ENCODE measurements at regions not wholly inside any gene's neighbourhood (a gene's known extent, or its start where the extent isn't known, plus 50 kb on each side); places are given as distances from the start of the nearest gene placed in this dataset.
"Not testable (repeated sequence)": the region's sequence is repeated elsewhere in the genome, so short reads cannot be mapped to it uniquely, and the experiment has no call there.

DNA sequence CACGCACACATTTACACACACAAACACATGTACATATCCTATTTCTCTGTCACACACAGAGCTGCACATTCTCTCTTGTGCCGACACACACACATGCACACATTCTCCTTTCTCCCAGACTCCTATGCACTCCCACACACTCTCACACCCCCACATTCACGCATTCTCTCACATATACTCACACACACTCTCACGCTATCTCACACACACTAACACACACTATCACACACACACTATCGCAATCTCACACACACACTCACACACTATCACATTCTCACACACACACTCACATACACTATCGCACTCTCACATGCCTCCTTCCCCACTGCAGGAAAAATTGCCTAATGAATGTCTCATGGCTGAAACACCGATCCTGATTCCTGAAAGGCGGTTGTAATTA is 450.7 kb downstream of the AACS start:
- no peak for DNase-seq

GRCh38 chr12:125518074-125518473 is 452.8 kb downstream of the AACS start:
- DNase-seq: no peak

GRCh38 chr12:125519026-125519651 is 453.9 kb downstream of the AACS start:
- no peak for DNase-seq

GRCh38 chr12:125525879-125526278 is 460.6 kb downstream of the AACS start:
- DNase-seq: no peak

DNA sequence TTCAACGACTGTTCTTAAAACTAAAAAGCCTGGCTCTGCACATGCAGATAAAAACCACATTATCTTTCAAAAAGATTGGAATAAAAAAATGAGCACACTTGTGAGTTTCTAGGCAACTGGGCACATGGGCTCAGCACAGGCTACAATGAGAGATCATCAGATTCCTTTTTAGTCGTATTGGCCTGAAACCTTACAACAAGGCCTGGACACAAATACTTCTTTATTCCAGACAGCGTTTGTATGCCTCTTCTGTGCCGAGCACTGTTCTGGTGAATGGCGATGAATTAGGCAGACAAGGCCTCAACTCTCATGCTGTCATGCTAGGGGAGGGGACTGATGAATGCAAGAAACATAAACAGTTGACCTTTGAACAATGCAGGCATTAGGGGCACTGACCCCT is 463.0 kb downstream of the AACS start:
- no peak for DNase-seq

DNA sequence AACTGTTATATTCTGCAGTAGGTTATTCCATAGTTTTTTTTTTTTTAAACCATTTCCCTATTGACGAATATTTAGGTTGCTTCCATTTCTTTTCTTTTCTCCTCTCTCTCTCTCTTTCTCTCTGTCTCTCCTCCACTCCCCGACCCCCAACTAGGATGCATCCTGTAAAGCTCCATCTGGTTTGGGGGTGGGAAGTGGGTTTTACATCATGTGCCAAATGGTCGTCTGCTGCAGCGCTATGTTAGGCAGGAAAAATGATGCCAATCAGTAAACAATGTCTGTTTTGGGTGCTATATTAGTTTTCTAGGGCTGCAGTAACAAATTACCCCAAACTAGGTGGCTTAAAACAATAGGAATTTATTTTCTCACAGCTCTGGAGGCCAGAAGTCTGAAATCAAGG is 465.0 kb downstream of the AACS start:
- DNase-seq: no peak

DNA sequence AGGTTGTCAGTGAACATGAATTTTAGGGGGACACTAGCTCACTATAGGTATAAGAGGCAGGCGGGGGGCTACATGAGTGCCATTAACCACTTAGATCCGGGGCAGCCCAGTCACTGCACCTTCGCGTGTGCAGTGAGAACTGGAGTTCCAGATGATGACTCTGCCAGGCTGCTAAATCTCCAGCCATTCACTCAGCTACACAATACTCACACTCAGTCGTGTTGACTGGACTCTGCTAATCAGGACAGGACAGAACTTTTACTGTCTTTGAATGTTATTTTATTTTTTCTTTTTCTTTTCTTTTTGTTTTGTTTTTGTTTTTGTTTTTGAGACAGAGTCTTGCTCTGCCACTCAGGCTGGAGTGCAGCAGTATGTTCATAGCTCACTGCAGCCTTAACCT is 465.6 kb downstream of the AACS start:
- DNase-seq: no peak

- no peak for DNase-seq
Measured at GRCh38 chr12:125531574-125531973, 466.3 kb downstream of the AACS start.

GRCh38 chr12:125533434-125534029 is 468.3 kb downstream of the AACS start:
- peak; percentile 14 for DNase-seq

GRCh38 chr12:125538401-125539199 is 473.4 kb downstream of the AACS start:
- DNase-seq: no peak

DNA sequence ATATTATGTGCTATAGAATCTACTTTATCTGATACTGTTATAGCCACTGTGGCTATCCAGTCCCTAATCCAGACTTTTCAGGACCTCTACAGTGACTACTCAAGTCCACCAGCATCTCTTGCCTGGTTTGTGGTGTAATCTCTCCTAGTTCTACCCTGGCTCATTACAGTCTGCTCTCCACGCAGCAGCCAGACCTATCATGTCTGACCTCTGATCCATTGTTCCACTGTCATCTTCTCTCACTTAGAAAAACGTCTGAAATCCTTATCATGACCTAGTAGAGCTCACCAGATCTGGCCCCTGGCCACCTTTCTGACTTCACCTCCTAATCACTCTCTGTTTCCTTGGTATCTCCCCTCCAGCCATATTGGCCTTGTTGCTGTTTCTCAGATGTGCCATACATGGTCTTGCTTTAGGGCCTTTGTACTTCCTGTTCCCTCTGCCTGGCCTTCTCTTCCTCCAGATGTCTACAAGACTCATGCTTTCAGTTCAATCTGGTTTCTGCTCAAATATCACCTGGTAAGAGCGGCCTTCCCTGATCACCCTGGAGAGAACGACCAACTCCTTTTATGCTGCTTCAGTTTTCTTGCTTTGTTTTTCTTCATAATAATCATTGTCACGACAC is 475.5 kb downstream of the AACS start:
- DNase-seq: no peak

- no peak for DNase-seq
Measured at GRCh38 chr12:125544960-125545359, 479.7 kb downstream of the AACS start.

DNA sequence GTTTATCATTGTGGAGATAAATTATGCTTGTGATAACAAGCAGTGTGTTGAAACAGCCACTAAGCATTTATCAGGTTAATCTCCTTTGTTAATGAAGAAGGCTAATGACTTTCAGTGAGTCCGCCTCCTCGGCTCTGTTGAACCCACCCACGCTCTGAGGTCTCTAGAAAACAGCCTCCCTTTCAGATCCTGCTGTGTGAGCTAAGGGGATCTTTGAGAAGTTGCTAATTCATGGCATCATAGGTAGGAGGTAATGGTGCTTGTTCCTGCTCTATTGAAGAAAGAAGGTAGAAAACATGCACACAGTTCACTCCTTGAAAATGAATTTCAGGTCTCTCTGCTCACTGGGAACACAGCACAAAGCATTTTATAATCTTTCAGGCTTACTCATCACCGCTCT is 483.9 kb downstream of the AACS start:
- no peak for DNase-seq

DNA sequence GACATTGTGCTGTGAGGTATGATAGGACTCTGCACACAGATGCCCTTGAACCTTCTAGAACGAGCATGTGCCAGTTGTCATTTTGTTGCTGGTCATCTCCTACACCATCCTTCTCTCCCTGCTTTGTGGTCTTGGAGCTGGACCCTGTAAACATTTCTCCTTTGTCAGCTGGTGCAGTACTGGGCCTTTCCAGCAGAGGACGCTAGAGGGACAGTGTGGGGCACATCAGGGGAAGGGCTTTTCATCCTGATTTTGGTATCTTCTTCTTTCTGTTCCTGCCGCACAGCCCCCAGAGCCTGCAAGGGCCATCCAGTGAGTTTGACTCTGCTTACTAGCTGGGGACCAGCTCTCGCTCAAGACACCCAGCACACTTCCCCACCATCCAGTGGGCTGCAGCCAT is 484.6 kb downstream of the AACS start:
- no peak for DNase-seq

GRCh38 chr12:125552295-125552694 is 487.1 kb downstream of the AACS start:
- no peak for DNase-seq

- not testable (repeated sequence) for DNase-seq
Measured at GRCh38 chr12:125561008-125561407, 495.8 kb downstream of the AACS start.

DNA sequence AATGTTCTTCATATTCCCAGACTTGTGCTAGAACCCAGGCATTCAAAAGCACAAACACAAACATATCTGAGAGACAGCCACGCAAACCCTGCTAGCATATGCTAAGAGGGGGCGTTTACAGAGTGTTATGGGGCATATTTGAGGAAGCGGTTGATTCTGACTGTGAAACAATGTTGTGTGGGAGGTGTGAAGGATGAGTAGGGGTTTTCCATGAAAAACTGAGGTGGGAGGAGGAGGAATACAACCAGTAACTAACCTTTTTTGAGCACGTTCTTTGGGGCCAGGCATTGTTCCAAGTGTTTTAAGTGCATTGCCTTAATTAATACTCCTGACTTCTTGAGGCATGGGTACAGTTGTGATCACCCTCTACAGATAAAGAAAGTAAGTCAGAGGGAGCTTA is 499.5 kb downstream of the AACS start:
- no peak for DNase-seq

DNA sequence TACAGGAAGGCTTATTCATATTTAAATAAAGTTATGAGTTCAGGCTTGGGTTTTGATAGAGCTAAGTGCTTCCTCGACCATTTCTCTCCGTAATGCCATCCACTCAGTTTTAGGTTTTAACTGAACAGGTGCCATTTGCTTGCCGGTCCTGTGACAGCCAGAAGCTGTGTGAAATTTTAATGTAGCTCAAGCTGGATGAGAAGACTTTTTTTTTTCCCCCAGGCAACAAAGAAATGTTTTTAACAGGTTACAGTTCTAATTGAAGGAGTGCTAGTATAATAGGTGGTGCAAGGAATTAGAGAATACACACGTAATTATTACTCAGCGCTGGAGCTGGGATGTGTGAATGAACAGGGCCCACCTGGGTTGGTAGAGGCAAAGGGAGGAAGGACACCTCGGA is 502.3 kb downstream of the AACS start:
- no peak for DNase-seq

DNA sequence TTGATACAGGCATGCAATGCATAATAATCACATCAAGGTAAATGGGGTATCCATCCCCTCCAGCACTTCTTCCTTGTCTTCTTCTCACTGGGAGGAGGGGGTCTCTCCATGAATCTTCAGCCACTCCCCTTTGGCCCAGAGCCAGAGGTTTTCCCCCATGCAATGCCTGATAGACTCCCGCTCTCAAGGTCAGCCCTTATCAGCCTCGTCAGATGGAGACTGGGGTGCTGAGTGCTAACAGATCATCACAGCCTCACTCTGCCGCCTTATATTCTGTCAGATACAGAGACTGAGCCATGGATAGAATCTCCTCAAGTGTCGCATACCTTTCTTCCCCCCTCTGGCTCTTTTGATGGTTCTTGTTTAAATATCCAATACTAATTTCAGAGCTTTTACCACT is 503.1 kb downstream of the AACS start:
- no peak for DNase-seq

DNA sequence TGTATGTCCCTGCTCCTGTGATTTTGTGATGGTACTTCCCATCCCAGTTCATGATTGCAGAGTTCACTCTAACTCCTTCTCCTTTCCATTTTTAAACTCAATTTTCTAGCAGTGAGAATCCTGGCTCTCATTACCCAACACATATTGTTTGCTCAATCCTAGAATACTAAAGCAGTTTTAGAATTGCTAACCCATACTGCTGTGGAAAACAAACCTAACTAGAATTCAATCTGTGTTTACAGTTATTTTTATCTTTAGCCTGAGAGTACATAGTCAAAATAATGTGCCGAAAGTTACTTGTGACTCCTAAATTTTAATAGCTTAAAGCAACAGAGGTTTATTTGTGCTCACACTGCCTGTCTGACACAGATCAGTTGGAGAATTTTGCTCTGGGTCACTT is 508.0 kb downstream of the AACS start:
- DNase-seq: no peak

DNA sequence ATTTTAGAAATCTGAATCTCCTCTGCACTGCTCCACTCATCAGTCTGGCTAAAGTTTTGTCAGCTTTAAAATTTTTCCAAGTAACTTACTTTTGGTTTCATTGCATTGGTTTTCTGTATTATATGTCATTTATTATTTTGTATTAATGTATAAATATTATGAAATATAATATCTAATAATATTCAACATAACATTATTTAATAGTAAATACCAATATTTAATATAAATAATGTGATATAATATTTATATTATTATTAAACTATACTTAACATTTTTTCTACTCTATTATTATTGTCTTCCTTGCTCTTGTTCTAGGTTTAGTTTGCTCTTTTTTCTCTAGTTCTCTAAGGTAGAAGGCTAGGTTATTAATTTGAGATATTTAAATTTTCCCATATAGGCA is 512.1 kb downstream of the AACS start:
- DNase-seq: no peak

- no peak for DNase-seq
Measured at GRCh38 chr12:125579916-125580315, 514.7 kb downstream of the AACS start.

- DNase-seq: no peak
Measured at GRCh38 chr12:125583071-125583470, 517.8 kb downstream of the AACS start.

- no peak for DNase-seq
Measured at GRCh38 chr12:125586441-125586840, 521.2 kb downstream of the AACS start.
